ENCODE measurements at regions not wholly inside any gene's neighbourhood (a gene's known extent, or its start where the extent isn't known, plus 50 kb on each side); places are given as distances from the start of the nearest gene placed in this dataset.

- TF ChIP-seq CTCF (IDR thresholded peaks at IDR 0.05), result no peak
- no peak for TF ChIP-seq ZFX (IDR thresholded peaks at IDR 0.05; ENCODE audit: borderline replicate concordance)
Measured at GRCh38 chr1:208326033-208326432, 81.8 kb upstream of the PLXNA2 start.
